AG09319 (cell line): ENCODE measurements at regions not wholly inside any gene's neighbourhood (a gene's known extent, or its start where the extent isn't known, plus 50 kb on each side); places are given as distances from the start of the nearest gene placed in this dataset.
A peak's percentile ranks its signal among the peaks of the same experiment; 100 is the strongest.

Source experiments
- DNase-seq: peaks from one replicate; pipeline ENCODE4 v3.0.0-alpha.2; 2010; ENCODE audit warnings: low read depth; ENCODE audit errors: extremely low read depth
- TF ChIP-seq, protein P1 (sequence below): IDR thresholded peaks from 2 replicates; pipeline ENCODE4 v1.5.1; 2011; ENCODE audit warnings: low read depth, mild to moderate bottlenecking, inconsistent platforms, low read length, moderate library complexity

GRCh38 chr1:214823311-214824117, 220.5 kb downstream of the CENPF start:
- DNase-seq, result no peak
- TF ChIP-seq, protein P1, sequence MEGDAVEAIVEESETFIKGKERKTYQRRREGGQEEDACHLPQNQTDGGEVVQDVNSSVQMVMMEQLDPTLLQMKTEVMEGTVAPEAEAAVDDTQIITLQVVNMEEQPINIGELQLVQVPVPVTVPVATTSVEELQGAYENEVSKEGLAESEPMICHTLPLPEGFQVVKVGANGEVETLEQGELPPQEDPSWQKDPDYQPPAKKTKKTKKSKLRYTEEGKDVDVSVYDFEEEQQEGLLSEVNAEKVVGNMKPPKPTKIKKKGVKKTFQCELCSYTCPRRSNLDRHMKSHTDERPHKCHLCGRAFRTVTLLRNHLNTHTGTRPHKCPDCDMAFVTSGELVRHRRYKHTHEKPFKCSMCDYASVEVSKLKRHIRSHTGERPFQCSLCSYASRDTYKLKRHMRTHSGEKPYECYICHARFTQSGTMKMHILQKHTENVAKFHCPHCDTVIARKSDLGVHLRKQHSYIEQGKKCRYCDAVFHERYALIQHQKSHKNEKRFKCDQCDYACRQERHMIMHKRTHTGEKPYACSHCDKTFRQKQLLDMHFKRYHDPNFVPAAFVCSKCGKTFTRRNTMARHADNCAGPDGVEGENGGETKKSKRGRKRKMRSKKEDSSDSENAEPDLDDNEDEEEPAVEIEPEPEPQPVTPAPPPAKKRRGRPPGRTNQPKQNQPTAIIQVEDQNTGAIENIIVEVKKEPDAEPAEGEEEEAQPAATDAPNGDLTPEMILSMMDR, result no peak

DNA sequence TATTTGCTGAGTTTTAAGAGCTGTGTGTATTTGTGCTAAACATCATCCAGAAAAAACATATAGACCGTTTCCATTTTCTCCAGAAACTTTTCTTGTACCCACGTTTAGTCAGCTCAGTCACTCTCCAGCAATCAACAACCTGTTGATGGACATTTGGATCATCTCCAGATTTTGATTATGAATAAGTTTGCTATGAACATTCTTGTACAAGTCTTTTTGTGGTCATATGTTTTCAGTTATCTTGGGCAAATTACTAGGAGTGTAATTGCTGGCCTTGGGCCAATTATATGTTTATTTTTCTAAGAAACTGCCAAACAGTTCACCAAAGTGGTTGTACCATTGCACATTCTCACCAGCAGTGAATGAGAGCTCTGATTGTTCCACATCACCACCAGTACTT, 221.8 kb downstream of the CENPF start:
- TF ChIP-seq, protein P1, result no peak

DNA sequence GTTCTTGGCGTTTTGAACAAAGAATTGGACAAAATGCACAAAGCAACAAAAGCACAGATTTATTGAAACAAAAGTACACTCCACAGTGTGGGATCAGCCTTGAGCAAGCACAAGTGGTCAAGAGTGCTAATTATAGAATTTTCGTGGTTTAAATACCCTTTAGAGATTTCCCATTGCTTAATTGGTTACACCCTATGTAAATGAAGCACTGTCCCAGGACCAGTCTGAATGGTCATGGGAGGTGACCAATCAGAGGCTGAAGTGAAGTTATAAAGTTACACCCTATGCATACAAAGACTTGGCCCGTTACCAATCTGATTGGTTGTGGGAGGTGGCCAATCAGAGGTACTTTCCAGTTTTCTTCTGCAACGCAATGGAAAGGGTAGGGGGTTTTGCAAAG, 223.6 kb downstream of the CENPF start:
- no peak for DNase-seq
- TF ChIP-seq, protein P1, result no peak

More for the DNA sequence above, 221.8 kb downstream of the CENPF start:
- no peak for DNase-seq

GRCh38 chr1:214827883-214828282, 224.9 kb downstream of the CENPF start:
- no peak for DNase-seq
- TF ChIP-seq, protein P1, result no peak

- DNase-seq, result no peak
Observed at GRCh38 chr1:214830941-214831340, 227.9 kb downstream of the CENPF start.

DNA sequence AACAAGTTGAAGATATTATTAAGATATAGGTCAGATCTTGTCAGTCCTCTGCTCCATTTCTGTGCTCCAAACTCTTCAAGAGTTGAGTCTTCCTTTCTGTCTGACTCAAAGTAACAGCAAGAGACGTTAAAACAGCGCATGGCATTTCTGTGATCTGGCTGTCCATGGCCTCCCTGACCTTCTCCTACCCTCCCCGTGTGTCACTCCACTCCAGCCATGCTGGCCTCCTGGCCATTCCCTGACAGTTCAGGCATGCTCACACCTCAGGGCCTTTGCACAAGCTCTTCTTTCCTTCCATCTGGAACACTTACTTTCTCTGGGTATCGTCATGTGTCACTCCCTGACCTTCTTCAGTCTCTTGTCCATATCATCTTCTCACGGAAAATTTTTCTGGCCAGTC, 229.0 kb downstream of the CENPF start:
- DNase-seq, result no peak

More at GRCh38 chr1:214830941-214831340, 227.9 kb downstream of the CENPF start:
- TF ChIP-seq, protein P1, result no peak

GRCh38 chr1:214833178-214833756, 230.3 kb downstream of the CENPF start:
- TF ChIP-seq, protein P1, result no peak
- DNase-seq, result peak; percentile 41

More for the DNA sequence above, 229.0 kb downstream of the CENPF start:
- TF ChIP-seq, protein P1, result no peak
